ENCODE measurements at regions not wholly inside any gene's neighbourhood (a gene's known extent, or its start where the extent isn't known, plus 50 kb on each side); places are given as distances from the start of the nearest gene placed in this dataset.

DNA sequence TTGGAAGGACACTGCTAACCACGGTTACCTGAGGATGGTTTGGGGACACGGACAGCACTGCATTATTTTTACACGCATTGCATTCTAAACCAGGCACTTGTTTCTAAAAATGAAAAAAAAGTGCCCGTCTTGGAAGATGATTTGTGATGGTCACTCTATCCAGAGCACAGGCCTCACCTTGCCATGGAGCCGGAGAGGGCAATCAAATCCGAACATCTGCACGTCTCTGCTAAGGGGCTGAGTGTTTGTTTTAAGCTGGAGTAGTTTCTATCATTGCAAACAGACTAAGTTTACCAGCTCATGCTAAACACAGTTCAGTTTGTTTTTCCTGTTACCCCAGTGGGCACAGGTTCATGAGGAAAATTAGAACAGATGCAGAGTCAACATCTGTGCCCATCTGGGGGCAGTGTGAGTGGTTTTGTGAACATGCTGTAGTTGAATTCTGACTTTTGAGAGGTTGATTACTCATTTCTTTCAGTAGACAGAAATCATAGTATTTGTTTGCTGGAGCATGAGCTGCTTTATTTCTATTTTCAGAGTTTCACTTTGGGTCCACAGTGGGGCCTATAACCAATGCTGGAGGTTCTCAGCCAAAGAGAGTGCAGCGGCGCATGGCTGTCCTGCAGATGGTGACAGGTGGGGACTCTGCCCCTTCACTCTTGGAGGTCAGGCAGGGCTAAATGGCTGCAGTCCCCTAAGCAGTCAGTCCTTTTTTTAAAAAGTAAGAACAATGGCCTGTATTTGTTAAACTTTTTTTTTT, 65.4 kb upstream of the ENPP6 start:
- intact Hi-C loops (cut with micrococcal nuclease), result loop anchor here (1.0 to 5.0 kb wide), 6 partner anchors 36 to 364 kb away; partner anchors contain the start of genes IRF2 (in 2 of the 2), CASP3 (in 1 of the 2) and PRIMPOL (in 1 of the 2)
- peaks cover 0 to 7% (median 0%) of the 10 kb centered on the region in 5 donors for H3K36me3 Mint-ChIP-seq
- ChIA-PET POLR2A (interaction anchor here (1.0 kb wide), 1 partner anchor 9 kb away, joined by 3 read pairs; no protein-coding TSS in a partner anchor), CTCF (interaction anchor here (0.6 to 0.8 kb wide), 3 partner anchors 145 to 540 kb away, joined by 3 to 4 read pairs (median 3); no protein-coding TSS in a partner anchor)
- no peaks in the 10 kb centered on the region for H3K36me3 ChIP-seq (ENCODE audit: control insufficient read depth in 2 of 3, insufficient read depth in 3 of 3, low read length in 3 of 3)
- no peak overlapping the region for H3K4me3 ChIP-seq (ENCODE audit: low read length)
- no peaks in the 10 kb centered on the region for H3K27me3 Mint-ChIP-seq
- peak overlapping the region in 7 of 9 donors; percentile 5 to 90 (median 30) for H3K27ac Mint-ChIP-seq
- peaks cover 27 to 56% (median 44%) of the 10 kb centered on the region in 7 donors for H3K4me1 Mint-ChIP-seq
- DNase-seq, result no peak
- H3K27ac ChIP-seq (ENCODE audit: low read depth, low read length), result no peak overlapping the region
- peak overlapping the region in 2 of 10 donors; percentile 1 to 61 for H3K4me3 Mint-ChIP-seq
- peaks cover 30 to 40% of the 10 kb centered on the region in 2 donors for H3K4me1 ChIP-seq (ENCODE audit: control insufficient read depth in 2 of 2, insufficient read depth in 2 of 2, low read length in 2 of 2)
- no peaks in the 10 kb centered on the region for H3K27me3 ChIP-seq (ENCODE audit: control insufficient read depth in 2 of 2, insufficient read depth in 2 of 2, low read length in 2 of 2)
- ATAC-seq, result no peak
- H3K9me3 ChIP-seq (ENCODE audit: control insufficient read depth in 2 of 3, low read length in 3 of 3), result no peaks in the 10 kb centered on the region
- no peaks in the 10 kb centered on the region for H3K9me3 Mint-ChIP-seq

DNA sequence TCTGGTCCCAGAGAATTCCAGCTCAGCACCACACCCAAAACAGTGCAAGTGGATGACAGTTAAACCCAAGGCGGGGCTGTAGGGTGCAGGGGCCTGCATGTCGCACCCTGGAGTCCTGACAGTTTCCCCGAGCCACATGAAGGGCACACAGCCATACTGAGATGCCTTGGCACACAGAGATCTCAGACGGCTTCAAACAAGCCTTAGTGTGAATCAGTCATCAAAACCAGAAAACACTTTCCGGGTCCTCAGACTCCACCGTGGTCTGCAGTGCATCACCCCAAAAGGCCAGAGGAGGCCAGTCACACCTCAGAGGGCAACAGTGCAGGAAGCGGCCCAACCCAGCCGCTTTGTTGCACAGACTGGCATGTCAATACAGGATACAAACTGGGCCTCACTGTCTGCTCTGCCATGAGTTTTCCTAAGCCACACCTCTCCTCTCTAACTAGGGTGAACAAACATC, 64.6 kb upstream of the ENPP6 start:
- peak; percentile 75 for ATAC-seq
- ChIA-PET POLR2A (interaction anchor here (3.2 kb wide), 1 partner anchor 13 kb away, joined by 17 read pairs; no protein-coding TSS in a partner anchor), CTCF (interaction anchor here (0.6 to 1.5 kb wide), 4 partner anchors 8 to 539 kb away, joined by 3 to 6 read pairs (median 4); no protein-coding TSS in a partner anchor)
- Mint-ChIP-seq H3K36me3 (peaks cover 0 to 14% (median 0%) of the 10 kb centered on the region in 5 donors), H3K27ac (peak overlapping the region in 8 of 9 donors; percentile 17 to 90 (median 64)), H3K9me3 (peaks cover 0 to 3% (median 0%) of the 10 kb centered on the region in 11 donors), H3K27me3 (no peaks in the 10 kb centered on the region), H3K4me3 (peak overlapping the region in 2 of 10 donors; percentile 1 to 25), H3K4me1 (peaks cover 22 to 50% (median 38%) of the 10 kb centered on the region in 7 donors)
- intact Hi-C loops (cut with micrococcal nuclease), result loop anchor here (1.0 to 5.0 kb wide), 6 partner anchors 37 to 365 kb away; partner anchors contain the start of genes IRF2 (in 2 of the 2), CASP3 (in 1 of the 2) and PRIMPOL (in 1 of the 2)
- Histone ChIP-seq H3K27ac (ENCODE audit: low read depth, low read length) (no peak overlapping the region), H3K9me3 (ENCODE audit: control insufficient read depth in 2 of 3, low read length in 3 of 3) (no peaks in the 10 kb centered on the region), H3K4me3 (ENCODE audit: low read length) (no peak overlapping the region), H3K36me3 (ENCODE audit: control insufficient read depth in 2 of 3, insufficient read depth in 3 of 3, low read length in 3 of 3) (no peaks in the 10 kb centered on the region), H3K27me3 (ENCODE audit: control insufficient read depth in 2 of 2, insufficient read depth in 2 of 2, low read length in 2 of 2) (no peaks in the 10 kb centered on the region), H3K4me1 (ENCODE audit: control insufficient read depth in 2 of 2, insufficient read depth in 2 of 2, low read length in 2 of 2) (peaks cover 24 to 35% of the 10 kb centered on the region in 2 donors)
- peak in 5 of 9 donors; percentile 8 to 56 (median 25) for DNase-seq

DNA sequence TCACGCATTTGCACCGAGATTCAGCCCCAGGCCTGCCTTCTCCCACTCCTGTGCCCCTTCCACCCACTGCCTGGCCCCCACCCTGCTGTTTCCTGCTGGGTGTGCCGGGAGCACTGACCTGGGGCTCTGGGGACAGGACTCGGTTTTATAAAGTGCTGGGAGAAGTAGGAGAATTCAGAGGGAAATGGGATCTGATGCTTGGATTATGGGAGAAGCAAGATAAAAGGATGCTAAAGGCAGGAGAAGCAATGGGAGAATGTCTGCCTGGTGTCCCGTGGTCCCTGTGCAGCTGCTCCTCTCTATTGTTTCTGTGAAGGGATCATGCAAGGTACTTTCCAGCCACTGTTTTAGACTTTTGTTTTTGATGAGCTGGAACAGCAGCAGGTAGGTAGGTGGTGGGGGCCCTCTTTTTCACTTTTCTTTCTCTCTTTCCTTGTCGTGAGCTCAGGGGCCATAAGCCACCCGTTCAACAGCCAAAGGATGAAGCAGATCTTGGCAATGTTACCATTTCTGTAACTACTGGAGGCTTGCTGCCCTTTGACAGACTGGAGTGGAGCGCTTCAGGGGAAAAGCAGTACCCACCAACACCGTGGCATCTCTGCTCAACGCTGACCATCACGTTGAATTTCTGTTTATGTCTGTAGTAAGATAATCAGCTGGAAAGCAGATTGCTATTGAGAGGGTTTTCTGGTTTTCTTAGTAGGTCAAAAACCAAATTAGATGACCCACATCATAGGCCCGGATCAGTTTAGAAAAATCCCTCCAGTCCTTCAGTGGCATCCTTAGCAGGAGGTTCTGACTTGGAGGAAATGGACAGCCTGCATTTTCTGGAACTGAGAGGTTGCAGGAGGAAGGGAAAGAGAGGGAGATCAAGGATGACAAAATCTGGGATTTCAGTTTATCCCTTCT, 63.8 kb upstream of the ENPP6 start:
- DNase-seq (peak in 1 of 9 donors; percentile 38), ATAC-seq (no peak)
- peaks cover 24 to 35% of the 10 kb centered on the region in 2 donors for H3K4me1 ChIP-seq (ENCODE audit: control insufficient read depth in 2 of 2, insufficient read depth in 2 of 2, low read length in 2 of 2)
- H3K27me3 ChIP-seq (ENCODE audit: control insufficient read depth in 2 of 2, insufficient read depth in 2 of 2, low read length in 2 of 2), result no peaks in the 10 kb centered on the region
- no peak overlapping the region for H3K4me3 ChIP-seq (ENCODE audit: low read length)
- peaks cover 0 to 6% (median 4%) of the 10 kb centered on the region in 11 donors for H3K9me3 Mint-ChIP-seq
- CTCF ChIA-PET, result interaction anchor here (0.6 to 1.5 kb wide), 3 partner anchors 9 to 27 kb away, joined by 3 to 6 read pairs (median 4); no protein-coding TSS in a partner anchor
- no peak overlapping the region for H3K27ac ChIP-seq (ENCODE audit: low read depth, low read length)
- no peaks in the 10 kb centered on the region for H3K9me3 ChIP-seq (ENCODE audit: control insufficient read depth in 2 of 3, low read length in 3 of 3)
- peak overlapping the region in 6 of 9 donors; percentile 17 to 90 (median 68) for H3K27ac Mint-ChIP-seq
- POLR2A ChIA-PET, result interaction anchor here (0.8 to 3.2 kb wide), 3 partner anchors 12 to 367 kb away, joined by 3 to 17 read pairs (median 3); partner anchors contain the start of gene CASP3
- peaks cover 22 to 50% (median 38%) of the 10 kb centered on the region in 7 donors for H3K4me1 Mint-ChIP-seq
- H3K36me3 ChIP-seq (ENCODE audit: control insufficient read depth in 2 of 3, insufficient read depth in 3 of 3, low read length in 3 of 3), result no peaks in the 10 kb centered on the region
- intact Hi-C loops (cut with micrococcal nuclease), result loop anchor here (1.0 to 5.0 kb wide), 7 partner anchors 37 to 366 kb away; partner anchors contain the start of genes IRF2 (in 2 of the 2), CASP3 (in 1 of the 2) and PRIMPOL (in 1 of the 2)
- peaks cover 3 to 17% (median 3%) of the 10 kb centered on the region in 5 donors for H3K36me3 Mint-ChIP-seq
- H3K27me3 Mint-ChIP-seq, result no peaks in the 10 kb centered on the region
- H3K4me3 Mint-ChIP-seq, result peak overlapping the region in 3 of 10 donors; percentile 32 to 61 (median 49)

DNA sequence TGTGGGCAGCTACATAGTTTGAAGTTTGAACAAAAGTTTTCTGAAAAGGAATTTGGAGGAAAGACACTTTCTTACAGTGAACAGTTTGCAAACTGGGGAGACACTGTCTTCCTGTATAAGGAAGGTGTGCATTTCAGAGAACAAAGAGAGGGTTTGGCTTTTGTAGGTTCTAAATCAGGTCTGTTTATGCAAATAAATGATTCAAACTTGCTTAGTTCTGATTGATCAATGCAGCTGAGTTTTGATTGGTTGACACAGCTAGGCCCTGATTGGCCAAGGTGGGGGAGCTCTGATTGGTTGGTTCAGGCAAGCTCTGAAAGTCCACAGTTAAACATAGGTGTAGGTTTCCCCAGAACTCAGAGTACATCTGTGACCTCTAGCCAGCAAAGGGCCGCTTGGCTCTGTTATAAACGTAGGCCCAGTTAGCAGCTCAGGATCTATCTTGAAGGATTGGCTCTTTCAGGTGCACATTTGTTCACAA, 63.0 kb upstream of the ENPP6 start:
- peak overlapping the region; percentile 5 to 90 (median 64) for H3K27ac Mint-ChIP-seq
- ChIA-PET POLR2A (interaction anchor here (1.0 to 3.2 kb wide), 3 partner anchors 12 to 368 kb away, joined by 3 to 17 read pairs (median 5); partner anchors contain the start of gene CASP3), CTCF (interaction anchor here (1.9 kb wide), 1 partner anchor 12 kb away, joined by 6 read pairs; no protein-coding TSS in a partner anchor)
- Histone ChIP-seq H3K4me1 (ENCODE audit: control insufficient read depth in 2 of 2, insufficient read depth in 2 of 2, low read length in 2 of 2) (peaks cover 24 to 35% of the 10 kb centered on the region in 2 donors), H3K9me3 (ENCODE audit: control insufficient read depth in 2 of 3, low read length in 3 of 3) (no peaks in the 10 kb centered on the region), H3K27me3 (ENCODE audit: control insufficient read depth in 2 of 2, insufficient read depth in 2 of 2, low read length in 2 of 2) (no peaks in the 10 kb centered on the region), H3K27ac (ENCODE audit: low read depth, low read length) (no peak overlapping the region), H3K36me3 (ENCODE audit: control insufficient read depth in 2 of 3, insufficient read depth in 3 of 3, low read length in 3 of 3) (no peaks in the 10 kb centered on the region), H3K4me3 (ENCODE audit: low read length) (no peak overlapping the region)
- intact Hi-C loops (cut with micrococcal nuclease), result loop anchor here (1.0 to 5.0 kb wide), 7 partner anchors 12 to 367 kb away; partner anchors contain the start of genes CASP3 (in 1 of the 2), IRF2 (in 1 of the 2) and PRIMPOL (in 1 of the 2)
- DNase-seq (peak in 8 of 9 donors; percentile 12 to 66 (median 26)), ATAC-seq (no peak)
- H3K36me3 Mint-ChIP-seq, result peaks cover 5 to 20% (median 5%) of the 10 kb centered on the region in 5 donors
- H3K9me3 Mint-ChIP-seq, result peaks cover 0 to 10% (median 7%) of the 10 kb centered on the region in 11 donors
- H3K4me3 Mint-ChIP-seq, result peak overlapping the region in 5 of 10 donors; percentile 9 to 51 (median 32)
- no peaks in the 10 kb centered on the region for H3K27me3 Mint-ChIP-seq
- peaks cover 23 to 48% (median 38%) of the 10 kb centered on the region in 7 donors for H3K4me1 Mint-ChIP-seq

DNA sequence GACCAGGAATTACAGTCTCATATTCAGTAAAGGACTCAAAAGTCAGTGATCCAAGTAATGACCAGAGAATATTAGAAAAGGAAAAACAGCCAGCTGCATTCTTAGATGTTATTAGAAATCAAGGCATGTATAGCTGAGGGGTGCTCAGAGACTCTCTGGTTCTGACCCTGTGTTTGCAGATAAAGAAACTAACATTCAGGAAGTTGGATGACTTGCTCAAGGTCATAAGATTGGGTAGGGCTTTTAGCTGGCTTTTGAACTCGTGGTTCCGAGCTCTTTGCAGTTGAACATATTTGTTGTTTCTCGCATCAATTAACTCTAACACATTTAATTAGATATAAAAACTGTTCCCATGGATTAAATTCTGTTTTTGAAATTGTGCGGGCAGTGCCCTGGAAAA, 62.5 kb upstream of the ENPP6 start:
- Histone ChIP-seq H3K27ac (ENCODE audit: low read depth, low read length) (no peak overlapping the region), H3K9me3 (ENCODE audit: control insufficient read depth in 2 of 3, low read length in 3 of 3) (no peaks in the 10 kb centered on the region), H3K4me1 (ENCODE audit: control insufficient read depth in 2 of 2, insufficient read depth in 2 of 2, low read length in 2 of 2) (peaks cover 24 to 35% of the 10 kb centered on the region in 2 donors), H3K4me3 (ENCODE audit: low read length) (no peak overlapping the region), H3K27me3 (ENCODE audit: control insufficient read depth in 2 of 2, insufficient read depth in 2 of 2, low read length in 2 of 2) (no peaks in the 10 kb centered on the region), H3K36me3 (ENCODE audit: control insufficient read depth in 2 of 3, insufficient read depth in 3 of 3, low read length in 3 of 3) (no peaks in the 10 kb centered on the region)
- Mint-ChIP-seq H3K4me1 (peaks cover 24 to 47% (median 38%) of the 10 kb centered on the region in 7 donors), H3K27me3 (no peaks in the 10 kb centered on the region), H3K27ac (peak overlapping the region in 7 of 9 donors; percentile 5 to 90 (median 64)), H3K9me3 (peaks cover 0 to 11% (median 7%) of the 10 kb centered on the region in 11 donors), H3K36me3 (peaks cover 5 to 21% (median 5%) of the 10 kb centered on the region in 5 donors), H3K4me3 (peak overlapping the region in 3 of 10 donors; percentile 9 to 51 (median 49))
- DNase-seq (peak in 1 of 9 donors; percentile 6), ATAC-seq (no peak)
- ChIA-PET CTCF (interaction anchor here (1.9 kb wide), 1 partner anchor 11 kb away, joined by 6 read pairs; no protein-coding TSS in a partner anchor), POLR2A (interaction anchor here (1.0 to 3.2 kb wide), 3 partner anchors 11 to 369 kb away, joined by 3 to 17 read pairs (median 5); partner anchors contain the start of gene CASP3)
- intact Hi-C loops (cut with micrococcal nuclease), result loop anchor here (1.0 to 5.0 kb wide), 7 partner anchors 12 to 367 kb away; partner anchors contain the start of genes CASP3 (in 1 of the 2), IRF2 (in 1 of the 2) and PRIMPOL (in 1 of the 2)

Data from naive thymus-derived CD4-positive, alpha-beta T cell (primary cell).